ENCODE measurements at regions not wholly inside any gene's neighbourhood (a gene's known extent, or its start where the extent isn't known, plus 50 kb on each side); places are given as distances from the start of the nearest gene placed in this dataset.

GRCh38 chr15:29461877-29462276 lies 192.3 kb upstream of the NSMCE3 start:
- no peak overlapping the region for H3K4me3 ChIP-seq
- no peaks in the 10 kb centered on the region for H3K9me3 ChIP-seq (ENCODE audit: low read depth)
- H3K4me2 ChIP-seq: no peak overlapping the region
- H3K27ac ChIP-seq: no peak overlapping the region
- H3K9me2 ChIP-seq (replicated peaks; ENCODE audit: insufficient read depth): no peaks in the 10 kb centered on the region
- DNase-seq (ENCODE audit: low spot score): no peak
- TF ChIP-seq EZH2phosphoT487 (IDR thresholded peaks at IDR 0.05; ENCODE audit: low read depth, severe bottlenecking, unreplicated experiment) (no peak), CTCF (IDR thresholded peaks at IDR 0.05; ENCODE audit: poor library complexity) (no peak), EZH2 (IDR thresholded peaks at IDR 0.05; ENCODE audit: borderline replicate concordance) (no peak)
- H3K27me3 ChIP-seq: no peaks in the 10 kb centered on the region
- 85% methylated on average over 3 of the region's 3 CpGs for WGBS (ENCODE audit: low lambda C conversion rate, missing lambda C conversion rate)
- no peaks in the 10 kb centered on the region for H4K20me1 ChIP-seq (ENCODE audit: insufficient read depth, poor library complexity, severe bottlenecking)
- H3K79me2 ChIP-seq: no peaks in the 10 kb centered on the region
- H3K4me1 ChIP-seq (ENCODE audit: insufficient read depth): no peaks in the 10 kb centered on the region
- no peaks in the 10 kb centered on the region for H3K36me3 ChIP-seq (replicated peaks; ENCODE audit: insufficient read depth, low read depth)
- no peak overlapping the region for H2AFZ ChIP-seq

GRCh38 chr15:29458361-29458760 lies 188.7 kb upstream of the NSMCE3 start:
- Histone ChIP-seq H3K36me3 (replicated peaks; ENCODE audit: insufficient read depth, low read depth) (no peaks in the 10 kb centered on the region), H3K27me3 (no peaks in the 10 kb centered on the region), H3K4me1 (ENCODE audit: insufficient read depth) (no peaks in the 10 kb centered on the region), H3K79me2 (no peaks in the 10 kb centered on the region), H3K9me2 (replicated peaks; ENCODE audit: insufficient read depth) (no peaks in the 10 kb centered on the region), H4K20me1 (ENCODE audit: insufficient read depth, poor library complexity, severe bottlenecking) (no peaks in the 10 kb centered on the region), H3K4me2 (no peak overlapping the region), H3K27ac (no peak overlapping the region), H3K4me3 (no peak overlapping the region), H3K9me3 (ENCODE audit: low read depth) (no peaks in the 10 kb centered on the region), H2AFZ (no peak overlapping the region)
- 86% methylated on average over 7 of the region's 7 CpGs for WGBS (ENCODE audit: low lambda C conversion rate, missing lambda C conversion rate)
- TF ChIP-seq EZH2 (IDR thresholded peaks at IDR 0.05; ENCODE audit: borderline replicate concordance) (no peak), CTCF (IDR thresholded peaks at IDR 0.05; ENCODE audit: poor library complexity) (no peak), EZH2phosphoT487 (IDR thresholded peaks at IDR 0.05; ENCODE audit: low read depth, severe bottlenecking, unreplicated experiment) (no peak)
- no peak for DNase-seq (ENCODE audit: low spot score)

GRCh38 chr15:29457729-29458128 lies 188.1 kb upstream of the NSMCE3 start:
- Histone ChIP-seq H3K36me3 (replicated peaks; ENCODE audit: insufficient read depth, low read depth) (no peaks in the 10 kb centered on the region), H3K4me2 (no peak overlapping the region), H3K4me3 (no peak overlapping the region), H3K9me2 (replicated peaks; ENCODE audit: insufficient read depth) (no peaks in the 10 kb centered on the region), H3K27ac (no peak overlapping the region), H3K9me3 (ENCODE audit: low read depth) (no peaks in the 10 kb centered on the region), H3K79me2 (no peaks in the 10 kb centered on the region), H4K20me1 (ENCODE audit: insufficient read depth, poor library complexity, severe bottlenecking) (no peaks in the 10 kb centered on the region), H3K4me1 (ENCODE audit: insufficient read depth) (no peaks in the 10 kb centered on the region), H2AFZ (no peak overlapping the region), H3K27me3 (no peaks in the 10 kb centered on the region)
- WGBS (ENCODE audit: low lambda C conversion rate, missing lambda C conversion rate): 86% methylated on average over 6 of the region's 6 CpGs
- TF ChIP-seq CTCF (IDR thresholded peaks at IDR 0.05; ENCODE audit: poor library complexity): no peak
- TF ChIP-seq EZH2phosphoT487 (IDR thresholded peaks at IDR 0.05; ENCODE audit: low read depth, severe bottlenecking, unreplicated experiment): no peak
- no peak for TF ChIP-seq EZH2 (IDR thresholded peaks at IDR 0.05; ENCODE audit: borderline replicate concordance)
- DNase-seq (ENCODE audit: low spot score): no peak

GRCh38 chr15:29456964-29457363 lies 187.3 kb upstream of the NSMCE3 start:
- Histone ChIP-seq H3K9me2 (replicated peaks; ENCODE audit: insufficient read depth) (no peaks in the 10 kb centered on the region), H3K4me2 (no peak overlapping the region), H3K4me3 (no peak overlapping the region), H3K36me3 (replicated peaks; ENCODE audit: insufficient read depth, low read depth) (no peaks in the 10 kb centered on the region), H3K27me3 (no peaks in the 10 kb centered on the region), H3K79me2 (no peaks in the 10 kb centered on the region), H3K9me3 (ENCODE audit: low read depth) (no peaks in the 10 kb centered on the region), H4K20me1 (ENCODE audit: insufficient read depth, poor library complexity, severe bottlenecking) (no peaks in the 10 kb centered on the region), H3K27ac (no peak overlapping the region), H2AFZ (no peak overlapping the region), H3K4me1 (ENCODE audit: insufficient read depth) (no peaks in the 10 kb centered on the region)
- TF ChIP-seq EZH2 (IDR thresholded peaks at IDR 0.05; ENCODE audit: borderline replicate concordance) (no peak), EZH2phosphoT487 (IDR thresholded peaks at IDR 0.05; ENCODE audit: low read depth, severe bottlenecking, unreplicated experiment) (no peak), CTCF (IDR thresholded peaks at IDR 0.05; ENCODE audit: poor library complexity) (no peak)
- WGBS (ENCODE audit: low lambda C conversion rate, missing lambda C conversion rate): 89% methylated on average over 8 of the region's 8 CpGs
- DNase-seq (ENCODE audit: low spot score): no peak
